Ovary (tissue), 7 donors: ENCODE measurements at regions not wholly inside any gene's neighbourhood (a gene's known extent, or its start where the extent isn't known, plus 50 kb on each side); places are given as distances from the start of the nearest gene placed in this dataset.

Source experiments
- DNase-seq, 5 donors: peaks; one replicate each; pipeline ENCODE4 v3.0.0-alpha.2; 2019 to 2020
- H3K27ac ChIP-seq, 2 donors: fragments of 200-600 bp; one replicate each; pipeline versions ENCODE4 v1.5.1 to v1.8.0; 2019 to 2022
- H3K27me3 ChIP-seq: fragments of 200-600 bp; one replicate; pipeline ENCODE4 v1.8.0; 2022
- H3K36me3 ChIP-seq: fragments of 200-600 bp; sonication (generic); one replicate; pipeline ENCODE4 v1.5.1; 2019
- H3K4me1 ChIP-seq: one replicate; pipeline ENCODE4 v1.8.1; 2013; ENCODE audit warnings: mild to moderate bottlenecking, moderate library complexity; ENCODE audit not compliant: insufficient read depth
- H3K4me3 ChIP-seq: fragments of 200-600 bp; sonication (generic); one replicate; pipeline ENCODE4 v1.5.1; 2017
- H3K9me3 ChIP-seq, 2 donors: fragments of 200-600 bp in 1 of 2; sonication (generic) in 1 of 2; one replicate each; pipeline versions ENCODE4 v1.5.1 to v1.8.1; 2013 to 2019; ENCODE audit warnings: mild to moderate bottlenecking in 1 of 2, moderate library complexity in 1 of 2
- CTCF ChIP-seq, 3 donors: fragments of 450-650 bp in 2 of 3; fragments of 200-600 bp in 1 of 3; IDR thresholded peaks; one replicate each; pipeline versions ENCODE4 v1.5.1 to v1.8.0; 2016 to 2022; ENCODE audit warnings: antibody characterized with exemption in 3 of 3, mild to moderate bottlenecking in 1 of 3
- EP300 ChIP-seq: sonication (generic); formaldehyde crosslinking; IDR thresholded peaks from one replicate; pipeline ENCODE4 v1.6.1; 2017; ENCODE audit warnings: antibody characterized with exemption
- POLR2A ChIP-seq: fragments of 450-650 bp; IDR thresholded peaks from one replicate; pipeline ENCODE4 v1.6.1; 2017; ENCODE audit warnings: antibody characterized with exemption, mild to moderate bottlenecking, moderate library complexity
- WGBS, 3 donors: extraction: QIAGEN DNeasy Blood & Tissue Kit in 1 of 3; methylation state at CpG; one replicate each; pipeline versions ENCODE4 v1.1.5 to v1.1.7; 2013 to 2017; 5-methylcytosine and 5-hydroxymethylcytosine counted together
- intact Hi-C, 4 donors: fragments of 100-400 bp; cut with DNase I; formaldehyde crosslinking; loops; one replicate each; pipeline versions ENCODE4 v1.11.0 to v1.15.1; 2022 to 2023
- donor health status: DM: no; HTN: no; CAD: no; lungs with moderate emphysema.
- donor health status: DM: no; HTN: no; CAD: no.
- donor health status: Bipolar disorder and iron deficiency.
- donor health status: DM: no; HTN: no; CAD: no.
- donor health status: DM: yes; HTN: yes; CAD: no.

- Histone ChIP-seq H3K9me3 (no peaks in the 10 kb centered on the region), H3K27me3 (no peaks in the 10 kb centered on the region), H3K4me3 (no peak overlapping the region), H3K27ac (no peak overlapping the region), H3K36me3 (no peaks in the 10 kb centered on the region), H3K4me1 (no peaks in the 10 kb centered on the region)
- TF ChIP-seq POLR2A (no peak), CTCF (IDR thresholded peaks at IDR 0.05) (no peak), EP300 (no peak)
- DNase-seq = no peak
- 62 to 70% (median 63%) methylated on average over 5 of the region's 5 CpGs for whole genome bisulfite sequencing, 3 donors
- intact Hi-C loops = no loop called here
These were observed 553.5 kb downstream of the TRAM1L1 start for GRCh38 chr4:116531870-116532269.

GRCh38 chr4:116531026-116531425, 554.4 kb downstream of the TRAM1L1 start:
- TF ChIP-seq POLR2A (no peak), CTCF (IDR thresholded peaks at IDR 0.05) (no peak), EP300 (no peak)
- no peaks in the 10 kb centered on the region for H3K4me1 ChIP-seq
- H3K9me3 ChIP-seq = no peaks in the 10 kb centered on the region
- DNase-seq = no peak
- intact Hi-C loops = no loop called here
- no peak overlapping the region for H3K4me3 ChIP-seq
- H3K27me3 ChIP-seq = no peaks in the 10 kb centered on the region
- 81 to 88% (median 87%) methylated on average over 3 of the region's 3 CpGs for WGBS, 3 donors
- H3K36me3 ChIP-seq = no peaks in the 10 kb centered on the region
- no peak overlapping the region for H3K27ac ChIP-seq

- TF ChIP-seq EP300 = no peak
- TF ChIP-seq POLR2A = no peak
- TF ChIP-seq CTCF (IDR thresholded peaks at IDR 0.05) = no peak
- DNase-seq = no peak
- intact Hi-C loops = no loop called here
- Histone ChIP-seq H3K36me3 (no peaks in the 10 kb centered on the region), H3K27me3 (no peaks in the 10 kb centered on the region), H3K9me3 (no peaks in the 10 kb centered on the region), H3K27ac (no peak overlapping the region), H3K4me1 (no peaks in the 10 kb centered on the region), H3K4me3 (no peak overlapping the region)
- 13 to 73% (median 44%) methylated on average over 2 of the region's 2 CpGs for WGBS, 3 donors
These were observed 555.3 kb downstream of the TRAM1L1 start for GRCh38 chr4:116530048-116530447.

- no peaks in the 10 kb centered on the region for H3K36me3 ChIP-seq
- DNase-seq = no peak
- intact Hi-C loops = no loop called here
- H3K9me3 ChIP-seq = no peaks in the 10 kb centered on the region
- no peak overlapping the region for H3K27ac ChIP-seq
- no peak overlapping the region for H3K4me3 ChIP-seq
- H3K4me1 ChIP-seq = no peaks in the 10 kb centered on the region
- WGBS, 3 donors = 88 to 94% (median 90%) methylated on average over 1 of the region's 1 CpG
- H3K27me3 ChIP-seq = no peaks in the 10 kb centered on the region
- no peak for TF ChIP-seq EP300
- no peak for TF ChIP-seq POLR2A
- TF ChIP-seq CTCF (IDR thresholded peaks at IDR 0.05) = no peak
These were observed 556.2 kb downstream of the TRAM1L1 start for GRCh38 chr4:116529129-116529528.

GRCh38 chr4:116522922-116523321, 562.5 kb downstream of the TRAM1L1 start:
- H3K27ac ChIP-seq = no peak overlapping the region
- H3K27me3 ChIP-seq = no peaks in the 10 kb centered on the region
- intact Hi-C loops = no loop called here
- no peaks in the 10 kb centered on the region for H3K4me1 ChIP-seq
- H3K9me3 ChIP-seq = no peaks in the 10 kb centered on the region
- TF ChIP-seq EP300 = no peak
- TF ChIP-seq POLR2A = no peak
- no peak for TF ChIP-seq CTCF (IDR thresholded peaks at IDR 0.05)
- no peak overlapping the region for H3K4me3 ChIP-seq
- H3K36me3 ChIP-seq = no peaks in the 10 kb centered on the region
- no peak for DNase-seq
